ENCODE measurements at regions not wholly inside any gene's neighbourhood (a gene's known extent, or its start where the extent isn't known, plus 50 kb on each side); places are given as distances from the start of the nearest gene placed in this dataset.

- ChIA-PET CTCF (no interaction called here), POLR2A (no interaction called here)
- TF ChIP-seq NFRKB (IDR thresholded peaks at IDR 0.05) (no peak), CTBP1 (IDR thresholded peaks at IDR 0.05; ENCODE audit: borderline replicate concordance) (no peak), ZNF384 (IDR thresholded peaks at IDR 0.05) (no peak), LEF1 (IDR thresholded peaks at IDR 0.05; ENCODE audit: borderline replicate concordance) (no peak), TARDBP (IDR thresholded peaks at IDR 0.05) (no peak), ELF4 (IDR thresholded peaks at IDR 0.05) (no peak), PKNOX1 (IDR thresholded peaks at IDR 0.05) (no peak), ARNT (IDR thresholded peaks at IDR 0.05) (no peak), FOXK2 (IDR thresholded peaks at IDR 0.05) (no peak), SP1 (IDR thresholded peaks at IDR 0.05) (no peak), FOXA1 (IDR thresholded peaks at IDR 0.05) (no peak), BHLHE40 (IDR thresholded peaks at IDR 0.05; ENCODE audit: borderline replicate concordance) (no peak), SUZ12 (IDR thresholded peaks at IDR 0.05) (no peak), L3MBTL2 (conservative IDR thresholded peaks at IDR 0.05) (no peak), HDGF (IDR thresholded peaks at IDR 0.05; ENCODE audit: borderline replicate concordance) (no peak), FOXM1 (IDR thresholded peaks at IDR 0.05; ENCODE audit: borderline replicate concordance) (no peak)
- DNase-seq (ENCODE audit: extremely low spot score), result no peak
Measured at GRCh38 chr14:82647088-82647810, 1113.6 kb upstream of the SEL1L start.

- CTCF ChIA-PET, result no interaction called here
- TF ChIP-seq SP1 (IDR thresholded peaks at IDR 0.05) (no peak), ARNT (IDR thresholded peaks at IDR 0.05) (no peak), BHLHE40 (IDR thresholded peaks at IDR 0.05; ENCODE audit: borderline replicate concordance) (no peak), ZNF384 (IDR thresholded peaks at IDR 0.05) (no peak), FOXM1 (IDR thresholded peaks at IDR 0.05; ENCODE audit: borderline replicate concordance) (no peak), PKNOX1 (IDR thresholded peaks at IDR 0.05) (no peak), NFRKB (IDR thresholded peaks at IDR 0.05) (no peak), FOXK2 (IDR thresholded peaks at IDR 0.05) (no peak), LEF1 (IDR thresholded peaks at IDR 0.05; ENCODE audit: borderline replicate concordance) (no peak), TARDBP (IDR thresholded peaks at IDR 0.05) (no peak), L3MBTL2 (conservative IDR thresholded peaks at IDR 0.05) (no peak), CTBP1 (IDR thresholded peaks at IDR 0.05; ENCODE audit: borderline replicate concordance) (no peak), ELF4 (IDR thresholded peaks at IDR 0.05) (no peak), HDGF (IDR thresholded peaks at IDR 0.05; ENCODE audit: borderline replicate concordance) (no peak), SUZ12 (IDR thresholded peaks at IDR 0.05) (no peak), FOXA1 (IDR thresholded peaks at IDR 0.05) (no peak)
- POLR2A ChIA-PET, result no interaction called here
- no peak for DNase-seq (ENCODE audit: extremely low spot score)
Measured at GRCh38 chr14:82655770-82656169, 1122.1 kb upstream of the SEL1L start.

- ChIA-PET POLR2A (no interaction called here), CTCF (no interaction called here)
- DNase-seq (ENCODE audit: extremely low spot score), result no peak
- no peak for TF ChIP-seq SP1 (IDR thresholded peaks at IDR 0.05)
- TF ChIP-seq FOXK2 (IDR thresholded peaks at IDR 0.05), result no peak
- no peak for TF ChIP-seq ELF4 (IDR thresholded peaks at IDR 0.05)
- no peak for TF ChIP-seq LEF1 (IDR thresholded peaks at IDR 0.05; ENCODE audit: borderline replicate concordance)
- no peak for TF ChIP-seq PKNOX1 (IDR thresholded peaks at IDR 0.05)
- no peak for TF ChIP-seq BHLHE40 (IDR thresholded peaks at IDR 0.05; ENCODE audit: borderline replicate concordance)
- TF ChIP-seq CTBP1 (IDR thresholded peaks at IDR 0.05; ENCODE audit: borderline replicate concordance), result no peak
- TF ChIP-seq FOXA1 (IDR thresholded peaks at IDR 0.05), result no peak
- TF ChIP-seq NFRKB (IDR thresholded peaks at IDR 0.05), result no peak
- TF ChIP-seq SUZ12 (IDR thresholded peaks at IDR 0.05), result no peak
Measured at GRCh38 chr14:82657186-82657675, 1123.6 kb upstream of the SEL1L start.

- CTCF ChIA-PET, result no interaction called here
Measured at GRCh38 chr14:82661258-82661657, 1127.6 kb upstream of the SEL1L start.

GRCh38 chr14:82667006-82667405 is 1133.4 kb upstream of the SEL1L start:
- ChIA-PET CTCF (no interaction called here), POLR2A (no interaction called here)
- TF ChIP-seq FOXA1 (IDR thresholded peaks at IDR 0.05) (no peak), BHLHE40 (IDR thresholded peaks at IDR 0.05; ENCODE audit: borderline replicate concordance) (no peak), LEF1 (IDR thresholded peaks at IDR 0.05; ENCODE audit: borderline replicate concordance) (no peak), HDGF (IDR thresholded peaks at IDR 0.05; ENCODE audit: borderline replicate concordance) (no peak)
- DNase-seq (ENCODE audit: extremely low spot score), result no peak

More at GRCh38 chr14:82661258-82661657, 1127.6 kb upstream of the SEL1L start:
- POLR2A ChIA-PET, result no interaction called here
- no peak for TF ChIP-seq NFRKB (IDR thresholded peaks at IDR 0.05)
- no peak for TF ChIP-seq L3MBTL2 (conservative IDR thresholded peaks at IDR 0.05)
- TF ChIP-seq ELF4 (IDR thresholded peaks at IDR 0.05), result no peak
- TF ChIP-seq FOXK2 (IDR thresholded peaks at IDR 0.05), result no peak
- DNase-seq (ENCODE audit: extremely low spot score), result no peak

GRCh38 chr14:82667501-82667900 is 1133.8 kb upstream of the SEL1L start:
- CTCF ChIA-PET, result no interaction called here
- DNase-seq (ENCODE audit: extremely low spot score), result no peak
- POLR2A ChIA-PET, result no interaction called here
- TF ChIP-seq FOXK2 (IDR thresholded peaks at IDR 0.05) (no peak), ARNT (IDR thresholded peaks at IDR 0.05) (no peak)

- TF ChIP-seq TARDBP (IDR thresholded peaks at IDR 0.05) (no peak), FOXM1 (IDR thresholded peaks at IDR 0.05; ENCODE audit: borderline replicate concordance) (no peak), ELF4 (IDR thresholded peaks at IDR 0.05) (no peak), PKNOX1 (IDR thresholded peaks at IDR 0.05) (no peak), BHLHE40 (IDR thresholded peaks at IDR 0.05; ENCODE audit: borderline replicate concordance) (no peak), ARNT (IDR thresholded peaks at IDR 0.05) (no peak)
- CTCF ChIA-PET, result no interaction called here
- POLR2A ChIA-PET, result no interaction called here
- no peak for DNase-seq (ENCODE audit: extremely low spot score)
Measured at GRCh38 chr14:82676403-82676802, 1142.8 kb upstream of the SEL1L start.
